Heart right ventricle (tissue), 16 donors: ENCODE measurements at regions not wholly inside any gene's neighbourhood (a gene's known extent, or its start where the extent isn't known, plus 50 kb on each side); places are given as distances from the start of the nearest gene placed in this dataset.
"Not testable (repeated sequence)": the region's sequence is repeated elsewhere in the genome, so short reads cannot be mapped to it uniquely, and the experiment has no call there.

Experiments used
- ATAC-seq, 8 donors: fragments of 200-7000 bp; cut with Tn5 transposase; one replicate each; pipeline ENCODE4 v1.9.1; 2020; ENCODE audit warnings: mild to moderate bottlenecking in 8 of 8, moderate library complexity in 8 of 8, moderate number of reproducible peaks in 1 of 8
- DNase-seq, 2 donors: peaks; one replicate each; pipeline ENCODE4 v3.0.0-alpha.2; 2020
- H3K27ac ChIP-seq, 10 donors: fragments of 200-600 bp; sonication (generic) in 2 of 10; one replicate each; pipeline versions ENCODE4 v1.5.0 to v1.8.0; 2020 to 2022; ENCODE audit warnings: mild to moderate bottlenecking in 3 of 10
- H3K27me3 ChIP-seq, 7 donors: fragments of 200-600 bp; one replicate each; pipeline ENCODE4 v1.8.0; 2021 to 2022; ENCODE audit warnings: mild to moderate bottlenecking in 2 of 7
- H3K36me3 ChIP-seq, 9 donors: fragments of 200-600 bp; sonication (generic) in 1 of 9; one replicate each; pipeline versions ENCODE4 v1.5.0 to v1.8.0; 2020 to 2022; ENCODE audit warnings: mild to moderate bottlenecking in 2 of 9
- H3K4me1 ChIP-seq, 9 donors: fragments of 200-600 bp; sonication (generic) in 1 of 9; one replicate each; pipeline versions ENCODE4 v1.5.0 to v1.8.0; 2020 to 2022; ENCODE audit warnings: mild to moderate bottlenecking in 4 of 9
- H3K4me3 ChIP-seq, 10 donors: fragments of 200-600 bp; sonication (generic) in 2 of 10; one replicate each; pipeline versions ENCODE4 v1.5.0 to v1.8.0; 2020 to 2022; ENCODE audit warnings: mild to moderate bottlenecking in 7 of 10, moderate library complexity in 2 of 10
- H3K9me3 ChIP-seq, 11 donors: fragments of 200-600 bp in 10 of 11; sonication (generic) in 2 of 11; one replicate each; pipeline versions ENCODE4 v1.5.0 to v1.8.0; 2013 to 2022; ENCODE audit warnings: mild to moderate bottlenecking in 2 of 11, control low read depth in 1 of 11, moderate library complexity in 1 of 11
- CTCF ChIP-seq, 9 donors: fragments of 200-600 bp; sonication (generic) in 2 of 9; IDR thresholded peaks; one replicate each; pipeline versions ENCODE4 v1.5.0 to v1.8.0; 2021 to 2022; ENCODE audit warnings: antibody characterized with exemption in 9 of 9, mild to moderate bottlenecking in 5 of 9, moderate library complexity in 1 of 9
- WGBS, 2 donors: extraction: QIAGEN DNeasy Blood & Tissue Kit; methylation state at CpG; one replicate each; pipeline ENCODE4 v1.1.7; 2013; ENCODE audit warnings: inconsistent platforms in 1 of 2; 5-methylcytosine and 5-hydroxymethylcytosine counted together
- intact Hi-C, 10 donors: fragments of 100-400 bp; cut with DNase I; formaldehyde crosslinking; loops; one replicate each; pipeline versions ENCODE4 v1.11.1 to v1.14.2; 2022
- donor health status: Arrhythmogenic right ventricular cardiomyopathy.
- donor health status: ischemic (EF 13 %, LVEDD 7.1; RV severe dilation, severe dysfunction).
- donor health status: healthy with polysubstance abuse.
- donor health status: DM: no; HTN: yes; CAD: no.
- donor health status: DM: no; HTN: no; CAD: no.
- donor health status: ischemic (EF 25% LVEDD 6.9; RV normal size, moderate dysfunction).
- donor health status: ischemic (EF 25% LVEDD 5.7; RV mildly dilated, moderate dysfunction).
- donor health status: healthy.
- donor health status: DM: yes; HTN: yes; CAD: no.
- donor health status: Ischemic cardiomyopathy.
- donor health status: ischemic (EF 35%, LVEDD 5.7; RV mildly dilated, moderate dysfunction).
- donor health status: nonischemic (EF 11% LVEDD 7.7; RV severe dilation, severe dysfunction).
- donor health status: DM: yes; HTN: yes; CAD: no.
- donor health status: PGD.
- donor health status: ischemic (EF 29% LVEDD 5.4; RV normal size, mild dysfunction).
- donor health status: nonischemic (EF 23%, LVEDD 6.1; RV moderate dilation, normal function).

DNA sequence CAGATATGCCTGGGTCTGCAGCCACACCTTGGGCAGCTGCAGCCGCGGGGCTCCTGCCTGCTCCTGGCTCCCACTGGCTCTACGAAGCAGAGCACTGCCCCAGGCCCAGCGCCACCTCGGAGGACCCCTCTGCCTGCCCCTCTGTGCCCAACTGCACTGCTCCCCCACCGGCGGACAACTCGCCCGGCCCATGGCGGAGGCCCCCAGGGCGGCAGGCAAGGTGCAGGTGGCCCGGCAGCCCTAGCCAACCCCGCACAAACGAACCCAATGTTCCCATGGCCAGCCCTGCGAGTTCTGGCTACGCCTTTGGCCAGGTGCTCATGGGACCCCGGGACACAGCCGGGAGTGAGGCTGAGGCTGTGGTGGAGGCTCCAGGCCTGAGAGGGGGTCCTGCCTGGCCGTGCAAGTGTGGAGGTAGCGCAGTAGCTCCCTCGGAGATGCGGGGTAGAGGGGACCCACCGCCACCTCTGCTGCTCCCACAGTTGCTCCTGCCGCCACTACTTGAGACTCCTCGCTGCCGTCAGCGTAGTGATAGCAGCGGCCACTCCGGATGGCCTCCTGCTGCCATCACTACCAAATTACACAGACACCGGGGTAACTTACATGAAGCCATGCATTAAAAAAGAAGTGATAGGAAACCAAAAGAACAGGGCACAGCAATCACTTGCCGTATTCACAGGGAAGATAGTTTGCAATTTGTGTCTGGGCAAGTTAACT, 97.3 kb upstream of the SP4 start:
- no peak for ATAC-seq
- intact Hi-C loops = no loop called here
- no peak for TF ChIP-seq CTCF (IDR thresholded peaks at IDR 0.05)
- Histone ChIP-seq H3K36me3 (no peaks in the 10 kb centered on the region), H3K4me1 (no peaks in the 10 kb centered on the region), H3K27ac (no peak overlapping the region), H3K27me3 (no peaks in the 10 kb centered on the region), H3K9me3 (no peaks in the 10 kb centered on the region), H3K4me3 (no peak overlapping the region)
- WGBS, 2 donors = 91 to 93% methylated on average over 31 of the region's 31 CpGs
- no peak for DNase-seq

GRCh38 chr7:21334906-21335305, 93.0 kb upstream of the SP4 start:
- ATAC-seq (no peak), DNase-seq (no peak)
- no peak for TF ChIP-seq CTCF (IDR thresholded peaks at IDR 0.05)
- WGBS, 2 donors = 69 to 73% methylated on average over 1 of the region's 1 CpG
- H3K27ac ChIP-seq = no peak overlapping the region
- H3K36me3 ChIP-seq = no peaks in the 10 kb centered on the region
- H3K27me3 ChIP-seq = peaks cover 0 to 3% (median 0%) of the 10 kb centered on the region in 7 donors
- peaks cover 0 to 9% (median 0%) of the 10 kb centered on the region in 9 donors for H3K4me1 ChIP-seq
- no peaks in the 10 kb centered on the region for H3K9me3 ChIP-seq
- intact Hi-C loops = no loop called here
- no peak overlapping the region for H3K4me3 ChIP-seq

GRCh38 chr7:21336743-21337142, 91.1 kb upstream of the SP4 start:
- Histone ChIP-seq H3K36me3 (no peaks in the 10 kb centered on the region), H3K4me1 (peaks cover 0 to 9% (median 0%) of the 10 kb centered on the region in 9 donors), H3K9me3 (peaks cover 0 to 5% (median 0%) of the 10 kb centered on the region in 11 donors), H3K4me3 (no peak overlapping the region), H3K27ac (no peak overlapping the region), H3K27me3 (peaks cover 0 to 3% (median 0%) of the 10 kb centered on the region in 7 donors)
- ATAC-seq (no peak), DNase-seq (no peak)
- TF ChIP-seq CTCF (IDR thresholded peaks at IDR 0.05) = no peak
- intact Hi-C loops = no loop called here
- 79 to 81% methylated on average over 7 of the region's 7 CpGs for WGBS, 2 donors

DNA sequence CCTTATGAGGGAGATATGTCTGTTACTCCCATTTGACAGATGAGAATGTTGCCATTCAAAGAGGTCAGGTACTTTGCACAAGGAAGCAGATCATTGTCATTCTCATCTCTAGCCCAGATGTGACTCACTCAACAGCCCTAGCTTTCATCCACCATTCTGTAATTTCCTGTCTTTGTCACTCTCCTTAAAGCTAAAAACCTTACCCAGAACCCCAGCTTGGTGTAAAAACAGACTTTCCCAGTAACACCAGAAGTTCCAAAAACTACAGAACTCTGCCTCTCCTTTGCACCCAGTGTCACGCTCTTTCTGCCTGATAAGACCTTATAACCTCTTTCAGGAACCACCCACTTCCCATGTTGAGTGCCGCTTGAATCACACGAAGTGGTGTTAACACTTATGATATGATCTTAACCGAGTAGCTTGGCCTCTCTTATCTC, 89.1 kb upstream of the SP4 start:
- 12 to 19% methylated on average over 4 of the region's 4 CpGs for WGBS, 2 donors
- H3K4me1 ChIP-seq = peaks cover 0 to 9% (median 0%) of the 10 kb centered on the region in 9 donors

DNA sequence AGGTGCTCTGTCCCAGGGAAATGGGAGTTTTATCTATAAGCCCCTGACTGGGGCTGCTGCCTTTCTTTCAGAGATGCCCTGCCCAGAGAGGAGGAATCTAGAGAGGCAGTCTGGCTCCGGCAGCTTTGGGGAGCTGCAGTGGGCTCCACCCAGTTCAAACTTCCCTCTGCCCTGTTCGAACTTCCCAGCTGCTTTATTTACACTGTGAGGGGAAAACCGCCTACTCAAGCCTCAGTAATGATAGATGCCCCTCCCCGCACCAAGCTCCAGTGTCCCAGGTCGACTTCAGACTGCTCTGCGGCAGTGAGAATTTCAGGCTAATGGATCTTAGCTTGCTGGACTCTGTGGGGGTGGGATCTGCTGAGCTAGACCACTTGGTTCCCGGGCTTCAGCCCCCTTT, 83.0 kb upstream of the SP4 start:
- 32 to 37% methylated on average over 7 of the region's 7 CpGs for WGBS, 2 donors
- not testable (repeated sequence) for DNase-seq
- H3K27me3 ChIP-seq = peaks cover 0 to 17% (median 3%) of the 10 kb centered on the region in 7 donors

More for the DNA sequence above, 89.1 kb upstream of the SP4 start:
- intact Hi-C loops = no loop called here
- Histone ChIP-seq H3K4me3 (no peak overlapping the region), H3K27ac (peak overlapping the region in 1 of 10 donors; percentile 60), H3K36me3 (no peaks in the 10 kb centered on the region), H3K9me3 (peaks cover 0 to 5% (median 0%) of the 10 kb centered on the region in 11 donors), H3K27me3 (peaks cover 0 to 3% (median 0%) of the 10 kb centered on the region in 7 donors)
- DNase-seq = no peak
- no peak for ATAC-seq
- TF ChIP-seq CTCF (IDR thresholded peaks at IDR 0.05) = no peak

More for the DNA sequence above, 83.0 kb upstream of the SP4 start:
- H3K4me1 ChIP-seq, intact Hi-C loops, H3K9me3 ChIP-seq, H3K27ac ChIP-seq, H3K36me3 ChIP-seq, ATAC-seq, H3K4me3 ChIP-seq: not testable (repeated sequence)
